HG02885 (cell line): ENCODE measurements at regions not wholly inside any gene's neighbourhood (a gene's known extent, or its start where the extent isn't known, plus 50 kb on each side); places are given as distances from the start of the nearest gene placed in this dataset.

ENCODE experiments used
- ATAC-seq: cut with Tn5 transposase; IDR thresholded peaks from one replicate; pipeline ENCODE4 v1.9.1; 2021; ENCODE audit warnings: mild to moderate bottlenecking; ENCODE audit not compliant: unreplicated experiment, poor library complexity

- no peak for ATAC-seq
Observed at GRCh38 chr6:76351275-76351674, 278.8 kb upstream of the IMPG1 start.

GRCh38 chr6:76347539-76347938 is 275.1 kb upstream of the IMPG1 start:
- ATAC-seq: no peak

- no peak for ATAC-seq
Observed at GRCh38 chr6:76342611-76343160, 270.2 kb upstream of the IMPG1 start.

GRCh38 chr6:76330031-76330430 is 257.6 kb upstream of the IMPG1 start:
- ATAC-seq: no peak

GRCh38 chr6:76326871-76327270 is 254.4 kb upstream of the IMPG1 start:
- no peak for ATAC-seq
